ENCODE measurements at regions not wholly inside any gene's neighbourhood (a gene's known extent, or its start where the extent isn't known, plus 50 kb on each side); places are given as distances from the start of the nearest gene placed in this dataset.

GRCh38 chr21:9780441-9780937, 740.9 kb upstream of the TPTE start:
- TF ChIP-seq CTCF (IDR thresholded peaks at IDR 0.05) (no peak), POLR2AphosphoS5 (IDR thresholded peaks at IDR 0.05) (no peak)

Data from stomach (tissue), 4 donors.